ENCODE measurements at regions not wholly inside any gene's neighbourhood (a gene's known extent, or its start where the extent isn't known, plus 50 kb on each side); places are given as distances from the start of the nearest gene placed in this dataset.

DNA sequence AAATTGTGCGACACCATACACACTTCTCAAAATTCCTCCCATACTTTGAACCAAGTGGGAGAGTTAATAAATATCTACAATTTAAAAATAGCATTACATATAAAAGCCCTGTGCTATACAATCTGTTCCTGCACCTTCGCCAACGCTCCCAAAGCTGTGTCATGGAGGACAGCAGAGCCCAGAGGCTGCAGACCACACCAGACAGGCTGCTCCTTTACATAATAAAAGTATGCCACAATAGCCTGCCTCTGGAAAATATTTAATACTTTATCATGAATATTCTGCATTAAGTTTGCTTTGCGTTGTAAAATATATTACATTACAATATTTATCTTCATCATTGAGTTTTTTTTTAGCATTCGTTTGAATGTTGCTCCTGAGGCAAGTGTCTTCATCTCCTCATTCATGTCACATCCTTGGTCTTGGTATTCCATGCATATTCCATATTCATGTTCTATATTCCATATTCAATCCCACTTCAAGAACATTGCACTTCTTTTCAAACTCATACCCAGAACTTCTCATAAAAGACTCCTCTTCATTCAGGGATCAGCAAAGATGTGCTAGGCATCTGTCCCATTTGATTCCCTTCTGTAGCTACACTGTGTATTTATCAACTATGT lies 663.9 kb downstream of the POM121L12 start:
- Histone ChIP-seq H3K9me3 (ENCODE audit: control insufficient read depth, low read length) (no peaks in the 10 kb centered on the region), H3K27me3 (replicated peaks; ENCODE audit: control insufficient read depth, insufficient read depth, low read length) (no peaks in the 10 kb centered on the region), H3K9ac (ENCODE audit: low read length) (no peak overlapping the region), H3K4me1 (ENCODE audit: control insufficient read depth, insufficient read depth, low read length) (no peaks in the 10 kb centered on the region), H3K36me3 (ENCODE audit: control insufficient read depth, insufficient read depth, low read length, severe bottlenecking) (no peaks in the 10 kb centered on the region), H3K4me3 (ENCODE audit: low read length) (no peak overlapping the region)
- DNase-seq (ENCODE audit: low read depth), result no peak

DNA sequence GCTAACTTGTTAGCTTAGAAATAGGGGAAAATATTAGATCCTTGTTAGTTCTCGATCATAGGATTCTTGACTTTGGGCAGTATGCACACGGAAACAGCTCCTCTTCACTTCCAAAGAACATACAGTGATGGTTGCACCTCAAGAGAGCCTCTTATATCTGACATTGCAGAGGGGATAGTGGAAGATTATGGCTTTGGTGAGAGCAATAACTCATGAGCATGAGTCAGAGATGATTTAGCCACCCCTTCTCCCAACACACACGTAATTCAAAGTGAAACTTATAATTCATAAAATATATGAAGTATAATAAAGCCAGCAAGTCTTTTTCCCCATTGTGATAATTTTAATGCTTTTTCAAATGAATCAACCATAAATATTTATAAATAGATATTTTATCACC lies 683.7 kb downstream of the POM121L12 start:
- Histone ChIP-seq H3K27me3 (replicated peaks; ENCODE audit: control insufficient read depth, insufficient read depth, low read length) (no peaks in the 10 kb centered on the region), H3K9me3 (ENCODE audit: control insufficient read depth, low read length) (no peaks in the 10 kb centered on the region)
- no peak for DNase-seq (ENCODE audit: low read depth)

DNA sequence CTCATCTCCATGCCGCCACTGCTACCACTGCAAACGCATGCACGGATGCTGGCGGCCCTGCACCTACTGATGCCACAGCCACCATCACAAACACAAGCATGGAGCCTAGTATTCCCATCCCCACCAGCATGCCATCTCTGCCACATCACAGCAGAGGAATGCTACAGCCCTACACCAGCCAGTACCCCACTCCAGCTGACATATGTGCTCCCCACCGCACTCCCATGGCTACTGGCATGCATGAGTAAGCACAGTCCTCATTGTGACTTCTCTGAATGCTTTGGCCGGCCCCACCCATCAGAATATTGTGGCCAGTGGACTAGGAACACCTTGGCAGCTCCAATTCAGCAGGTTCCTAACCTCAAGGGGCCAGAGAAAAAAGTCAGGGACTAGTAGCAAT lies 705.5 kb downstream of the POM121L12 start:
- Histone ChIP-seq H3K9me3 (ENCODE audit: control insufficient read depth, low read length) (peaks cover 4% of the 10 kb centered on the region), H3K9ac (ENCODE audit: low read length) (no peak overlapping the region), H3K4me3 (ENCODE audit: low read length) (no peak overlapping the region), H3K4me1 (ENCODE audit: control insufficient read depth, insufficient read depth, low read length) (no peaks in the 10 kb centered on the region), H3K27me3 (replicated peaks; ENCODE audit: control insufficient read depth, insufficient read depth, low read length) (no peaks in the 10 kb centered on the region), H3K36me3 (ENCODE audit: control insufficient read depth, insufficient read depth, low read length, severe bottlenecking) (no peaks in the 10 kb centered on the region)
- DNase-seq (ENCODE audit: low read depth), result no peak

More for the DNA sequence above, 683.7 kb downstream of the POM121L12 start:
- Histone ChIP-seq H3K36me3 (ENCODE audit: control insufficient read depth, insufficient read depth, low read length, severe bottlenecking) (no peaks in the 10 kb centered on the region), H3K4me1 (ENCODE audit: control insufficient read depth, insufficient read depth, low read length) (no peaks in the 10 kb centered on the region), H3K9ac (ENCODE audit: low read length) (no peak overlapping the region), H3K4me3 (ENCODE audit: low read length) (no peak overlapping the region)

DNA sequence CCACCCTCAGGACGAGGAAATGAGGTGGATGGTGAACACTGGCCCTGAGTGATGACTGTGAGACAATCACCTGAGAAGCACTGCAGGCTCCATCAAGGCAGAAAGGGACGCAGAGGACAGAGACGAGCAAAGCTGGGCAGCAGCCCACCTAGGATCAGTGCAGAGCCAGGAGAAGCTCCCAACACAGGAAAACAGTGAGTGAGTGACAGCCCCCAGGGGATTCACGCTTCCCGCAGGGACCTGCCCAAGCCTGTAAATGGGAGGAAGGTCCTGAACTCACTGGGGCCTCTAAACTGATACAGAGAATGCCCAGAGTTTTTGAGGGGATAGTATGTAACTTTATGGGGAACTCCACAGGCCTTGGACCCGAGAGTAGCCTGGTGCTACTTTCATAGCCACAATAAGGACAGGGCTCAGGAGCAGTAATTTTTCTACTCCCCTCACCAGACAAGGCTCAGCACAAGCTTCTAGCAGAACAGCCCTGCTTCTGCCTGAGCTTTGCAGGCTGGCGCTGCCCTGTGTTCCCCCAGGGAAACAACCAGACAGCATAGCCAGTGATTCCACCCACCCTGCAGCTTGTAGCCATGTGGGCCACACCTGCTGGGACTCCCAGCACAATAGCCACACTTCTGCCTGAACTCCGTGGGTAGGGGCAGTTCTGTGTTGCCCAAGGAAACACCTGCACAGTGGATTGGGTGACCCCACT lies 708.4 kb downstream of the POM121L12 start:
- no peaks in the 10 kb centered on the region for H3K27me3 ChIP-seq (replicated peaks; ENCODE audit: control insufficient read depth, insufficient read depth, low read length)
- no peaks in the 10 kb centered on the region for H3K36me3 ChIP-seq (ENCODE audit: control insufficient read depth, insufficient read depth, low read length, severe bottlenecking)
- no peak overlapping the region for H3K4me3 ChIP-seq (ENCODE audit: low read length)
- no peaks in the 10 kb centered on the region for H3K4me1 ChIP-seq (ENCODE audit: control insufficient read depth, insufficient read depth, low read length)
- no peak for DNase-seq (ENCODE audit: low read depth)
- H3K9me3 ChIP-seq (ENCODE audit: control insufficient read depth, low read length), result peaks cover 10% of the 10 kb centered on the region
- H3K9ac ChIP-seq (ENCODE audit: low read length), result no peak overlapping the region

DNA sequence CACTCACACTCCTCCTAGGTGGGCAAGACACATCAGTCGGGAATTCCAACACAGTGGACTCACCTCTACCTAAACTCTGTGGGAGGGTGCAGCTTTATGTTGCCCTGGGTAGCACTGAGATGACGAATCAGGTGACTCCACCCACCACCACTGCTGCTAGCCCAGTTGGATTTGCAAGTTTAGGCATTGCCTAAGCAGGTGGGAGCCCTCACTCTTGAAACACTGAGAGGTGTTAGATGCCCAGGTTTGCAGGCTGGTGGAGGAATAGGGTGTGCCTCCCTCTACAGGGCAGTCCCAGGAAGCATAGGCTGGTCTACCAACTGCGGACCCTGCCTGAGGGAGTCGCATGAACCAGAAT lies 708.9 kb downstream of the POM121L12 start:
- Histone ChIP-seq H3K27me3 (replicated peaks; ENCODE audit: control insufficient read depth, insufficient read depth, low read length) (no peaks in the 10 kb centered on the region), H3K36me3 (ENCODE audit: control insufficient read depth, insufficient read depth, low read length, severe bottlenecking) (no peaks in the 10 kb centered on the region), H3K4me3 (ENCODE audit: low read length) (no peak overlapping the region), H3K4me1 (ENCODE audit: control insufficient read depth, insufficient read depth, low read length) (no peaks in the 10 kb centered on the region), H3K9ac (ENCODE audit: low read length) (no peak overlapping the region), H3K9me3 (ENCODE audit: control insufficient read depth, low read length) (peaks cover 6% of the 10 kb centered on the region)
- no peak for DNase-seq (ENCODE audit: low read depth)

DNA sequence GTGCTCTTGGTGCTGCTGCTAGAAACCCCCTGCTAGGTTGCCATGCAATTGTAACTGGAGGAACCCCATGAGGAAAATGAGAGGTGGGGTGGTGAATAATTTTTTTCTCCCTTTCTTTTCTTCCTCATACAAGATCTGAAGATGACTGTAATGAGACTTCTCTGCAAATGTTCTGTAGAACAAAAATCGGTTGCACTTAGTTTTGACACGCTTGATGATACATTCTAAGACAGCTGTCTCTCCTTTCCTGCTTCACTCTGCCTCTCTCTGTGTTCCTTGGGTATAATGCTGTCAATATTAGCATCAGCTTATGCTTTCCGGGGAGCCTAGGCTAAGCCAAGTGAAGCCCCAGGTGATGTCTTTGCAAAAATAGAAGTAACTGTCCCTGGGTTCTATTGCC lies 721.5 kb downstream of the POM121L12 start:
- Histone ChIP-seq H3K9me3 (ENCODE audit: control insufficient read depth, low read length) (peaks cover 3% of the 10 kb centered on the region), H3K27me3 (replicated peaks; ENCODE audit: control insufficient read depth, insufficient read depth, low read length) (no peaks in the 10 kb centered on the region), H3K4me1 (ENCODE audit: control insufficient read depth, insufficient read depth, low read length) (no peaks in the 10 kb centered on the region), H3K36me3 (ENCODE audit: control insufficient read depth, insufficient read depth, low read length, severe bottlenecking) (no peaks in the 10 kb centered on the region), H3K4me3 (ENCODE audit: low read length) (no peak overlapping the region), H3K9ac (ENCODE audit: low read length) (no peak overlapping the region)
- DNase-seq (ENCODE audit: low read depth), result no peak

DNA sequence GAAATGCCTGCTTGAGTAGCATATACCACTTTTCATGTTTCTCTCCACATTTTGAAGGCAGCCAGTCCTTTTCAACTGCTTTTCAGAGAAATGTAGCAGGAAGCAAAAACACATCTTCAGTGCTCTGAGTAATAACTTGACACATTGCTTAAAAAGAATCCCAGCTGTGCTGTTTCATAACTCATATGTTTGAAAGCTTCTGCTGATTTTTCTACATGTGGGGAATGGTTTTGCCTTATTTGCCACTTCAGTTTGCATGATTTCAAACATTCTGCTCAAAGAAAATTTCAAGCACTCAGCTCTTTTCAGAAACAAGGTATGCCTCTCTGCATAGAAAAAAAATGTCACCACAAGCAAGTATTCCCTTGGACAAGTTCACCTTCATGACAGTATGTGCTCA lies 732.8 kb downstream of the POM121L12 start:
- Histone ChIP-seq H3K27me3 (replicated peaks; ENCODE audit: control insufficient read depth, insufficient read depth, low read length) (no peaks in the 10 kb centered on the region), H3K4me1 (ENCODE audit: control insufficient read depth, insufficient read depth, low read length) (no peaks in the 10 kb centered on the region), H3K4me3 (ENCODE audit: low read length) (no peak overlapping the region), H3K9ac (ENCODE audit: low read length) (no peak overlapping the region), H3K9me3 (ENCODE audit: control insufficient read depth, low read length) (no peaks in the 10 kb centered on the region), H3K36me3 (ENCODE audit: control insufficient read depth, insufficient read depth, low read length, severe bottlenecking) (no peaks in the 10 kb centered on the region)
- no peak for DNase-seq (ENCODE audit: low read depth)

DNA sequence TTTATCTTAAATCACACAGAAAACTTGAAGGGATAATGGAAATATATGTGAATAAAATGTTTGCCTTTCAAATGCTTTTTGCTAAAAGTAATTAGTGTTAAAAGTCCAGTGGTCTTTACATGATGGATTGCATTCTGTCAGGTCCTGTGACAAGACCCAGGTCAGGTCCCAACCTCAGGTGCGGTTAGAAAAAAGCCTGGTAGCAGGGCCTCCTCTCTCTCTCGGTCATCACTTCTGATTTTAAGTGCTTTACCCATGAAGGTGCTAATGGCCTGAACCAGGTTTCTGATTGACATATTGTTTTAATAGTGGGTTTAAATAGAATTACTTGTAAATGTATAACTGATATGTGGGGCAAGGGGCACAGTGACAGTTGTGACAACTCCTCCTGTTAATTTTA lies 736.3 kb downstream of the POM121L12 start:
- no peaks in the 10 kb centered on the region for H3K4me1 ChIP-seq (ENCODE audit: control insufficient read depth, insufficient read depth, low read length)
- H3K36me3 ChIP-seq (ENCODE audit: control insufficient read depth, insufficient read depth, low read length, severe bottlenecking), result no peaks in the 10 kb centered on the region
- no peak overlapping the region for H3K4me3 ChIP-seq (ENCODE audit: low read length)
- H3K27me3 ChIP-seq (replicated peaks; ENCODE audit: control insufficient read depth, insufficient read depth, low read length), result no peaks in the 10 kb centered on the region
- H3K9me3 ChIP-seq (ENCODE audit: control insufficient read depth, low read length), result no peaks in the 10 kb centered on the region
- no peak overlapping the region for H3K9ac ChIP-seq (ENCODE audit: low read length)
- DNase-seq (ENCODE audit: low read depth), result no peak

DNA sequence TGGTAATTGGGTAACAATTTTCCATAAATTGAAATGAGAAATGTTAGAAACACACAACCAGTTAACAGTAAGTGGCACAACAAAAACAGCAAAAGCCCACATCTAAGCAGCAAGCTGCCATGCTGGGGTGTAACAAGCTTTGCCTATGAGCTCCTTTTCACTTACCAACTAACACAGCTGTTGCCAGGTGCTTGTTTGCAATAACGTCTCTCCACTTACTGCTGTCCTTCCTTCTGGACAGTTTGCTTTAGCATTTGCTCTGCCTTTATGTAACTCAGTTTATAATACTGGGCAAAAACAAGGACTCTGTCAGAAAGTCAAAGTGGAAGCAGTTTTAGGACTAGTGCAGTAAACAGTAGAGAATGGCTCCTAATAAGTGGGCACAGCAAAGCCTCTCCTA lies 740.9 kb downstream of the POM121L12 start:
- Histone ChIP-seq H3K4me3 (ENCODE audit: low read length) (no peak overlapping the region), H3K36me3 (ENCODE audit: control insufficient read depth, insufficient read depth, low read length, severe bottlenecking) (no peaks in the 10 kb centered on the region), H3K9me3 (ENCODE audit: control insufficient read depth, low read length) (no peaks in the 10 kb centered on the region), H3K4me1 (ENCODE audit: control insufficient read depth, insufficient read depth, low read length) (no peaks in the 10 kb centered on the region), H3K9ac (ENCODE audit: low read length) (no peak overlapping the region), H3K27me3 (replicated peaks; ENCODE audit: control insufficient read depth, insufficient read depth, low read length) (no peaks in the 10 kb centered on the region)
- no peak for DNase-seq (ENCODE audit: low read depth)

DNA sequence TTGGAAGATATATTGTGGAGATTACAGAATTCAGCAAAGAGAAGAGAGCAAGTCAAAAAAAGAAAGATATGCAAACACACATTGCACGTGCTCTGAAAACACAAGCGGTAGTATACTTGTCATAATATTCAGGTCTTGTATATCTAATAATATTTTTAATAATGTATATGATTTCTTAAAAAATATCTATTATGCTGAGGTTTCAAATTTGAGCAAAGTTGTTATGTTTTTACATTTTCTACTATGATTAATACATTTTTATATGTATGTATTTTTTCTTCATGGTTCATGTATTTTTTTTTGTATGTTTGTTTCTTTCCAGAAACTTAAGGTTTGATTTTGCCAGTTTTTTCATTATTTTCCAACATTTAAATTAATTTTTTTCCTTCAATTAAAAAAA lies 752.4 kb upstream of the VSTM2A start:
- H3K36me3 ChIP-seq (ENCODE audit: control insufficient read depth, insufficient read depth, low read length, severe bottlenecking), result no peaks in the 10 kb centered on the region
- H3K9me3 ChIP-seq (ENCODE audit: control insufficient read depth, low read length), result peaks cover 6% of the 10 kb centered on the region
- DNase-seq (ENCODE audit: low read depth), result no peak
- H3K27me3 ChIP-seq (replicated peaks; ENCODE audit: control insufficient read depth, insufficient read depth, low read length), result no peaks in the 10 kb centered on the region
- H3K4me1 ChIP-seq (ENCODE audit: control insufficient read depth, insufficient read depth, low read length), result no peaks in the 10 kb centered on the region
- no peak overlapping the region for H3K4me3 ChIP-seq (ENCODE audit: low read length)
- no peak overlapping the region for H3K9ac ChIP-seq (ENCODE audit: low read length)

DNA sequence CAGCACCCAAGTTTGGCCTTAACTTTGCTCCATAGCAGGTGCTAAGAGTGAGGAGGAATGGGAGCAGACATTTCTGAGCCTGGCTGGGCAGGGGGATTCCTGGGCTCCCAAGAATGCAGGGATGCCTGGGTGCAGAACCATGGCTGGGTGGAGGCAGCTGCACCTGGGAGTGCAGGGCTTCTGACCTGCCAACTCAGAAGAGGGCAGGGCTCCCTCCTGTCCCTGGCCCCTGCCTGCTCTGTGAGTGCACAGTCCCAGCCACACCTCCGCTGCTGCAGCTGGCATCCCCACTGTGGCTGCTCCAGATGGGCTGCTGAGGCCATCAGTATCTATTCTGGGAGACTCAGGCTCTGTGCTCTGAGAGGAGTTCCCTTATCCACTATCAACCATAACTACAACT lies 747.4 kb upstream of the VSTM2A start:
- Histone ChIP-seq H3K9ac (ENCODE audit: low read length) (no peak overlapping the region), H3K4me1 (ENCODE audit: control insufficient read depth, insufficient read depth, low read length) (no peaks in the 10 kb centered on the region), H3K4me3 (ENCODE audit: low read length) (no peak overlapping the region), H3K27me3 (replicated peaks; ENCODE audit: control insufficient read depth, insufficient read depth, low read length) (no peaks in the 10 kb centered on the region), H3K9me3 (ENCODE audit: control insufficient read depth, low read length) (peaks cover 2% of the 10 kb centered on the region), H3K36me3 (ENCODE audit: control insufficient read depth, insufficient read depth, low read length, severe bottlenecking) (no peaks in the 10 kb centered on the region)
- no peak for DNase-seq (ENCODE audit: low read depth)

DNA sequence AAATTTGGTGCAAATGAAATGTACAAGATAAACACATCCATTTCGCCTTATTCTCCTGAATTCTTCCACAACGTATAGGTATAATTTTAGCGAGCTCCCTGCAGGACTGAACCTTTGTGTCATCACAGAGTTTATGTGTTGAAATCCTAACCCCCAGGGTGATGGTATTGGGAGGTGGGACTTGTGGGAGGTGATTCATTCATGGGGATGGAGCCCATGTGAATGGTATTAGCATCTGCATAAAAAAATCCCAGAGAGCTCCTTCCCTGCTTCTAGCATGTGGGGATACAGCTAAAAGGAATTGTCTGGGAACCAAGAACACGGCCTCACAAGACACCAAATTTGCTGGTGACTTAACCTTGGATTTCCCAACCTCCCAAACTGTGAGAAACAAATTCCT lies 741.4 kb upstream of the VSTM2A start:
- no peak overlapping the region for H3K9ac ChIP-seq (ENCODE audit: low read length)
- H3K27me3 ChIP-seq (replicated peaks; ENCODE audit: control insufficient read depth, insufficient read depth, low read length), result no peaks in the 10 kb centered on the region
- no peaks in the 10 kb centered on the region for H3K4me1 ChIP-seq (ENCODE audit: control insufficient read depth, insufficient read depth, low read length)
- DNase-seq (ENCODE audit: low read depth), result no peak
- no peaks in the 10 kb centered on the region for H3K9me3 ChIP-seq (ENCODE audit: control insufficient read depth, low read length)
- no peaks in the 10 kb centered on the region for H3K36me3 ChIP-seq (ENCODE audit: control insufficient read depth, insufficient read depth, low read length, severe bottlenecking)
- no peak overlapping the region for H3K4me3 ChIP-seq (ENCODE audit: low read length)
